Fibroblast of skin of left quadriceps (primary cell): ENCODE measurements at regions not wholly inside any gene's neighbourhood (a gene's known extent, or its start where the extent isn't known, plus 50 kb on each side); places are given as distances from the start of the nearest gene placed in this dataset.
"Not testable (repeated sequence)": the region's sequence is repeated elsewhere in the genome, so short reads cannot be mapped to it uniquely, and the experiment has no call there.

Source experiments
- DNase-seq, 2 experiments: peaks; one replicate each; pipeline ENCODE4 v3.0.0-alpha.2; 2013; ENCODE audit warnings: low read depth in 2 of 2

DNA sequence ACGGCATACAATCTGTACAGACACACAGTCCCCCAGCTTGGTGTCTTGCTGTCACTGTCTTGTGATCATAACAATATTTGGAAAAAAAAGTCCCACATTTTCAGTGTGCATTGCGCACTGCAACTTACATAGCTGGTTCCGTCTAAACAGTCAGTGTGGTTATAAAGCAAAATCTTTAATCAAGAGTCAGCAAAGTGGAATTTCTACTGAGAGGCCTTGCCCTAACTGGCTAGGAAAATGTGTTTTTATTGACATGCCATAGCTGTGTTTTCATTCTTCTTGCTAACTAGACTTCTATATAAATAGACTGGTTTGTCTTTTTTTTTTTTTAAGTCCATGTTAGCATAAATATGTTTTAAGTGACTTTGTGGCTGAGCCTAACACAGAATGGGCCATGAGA is 174.8 kb downstream of the POLR2M start:
- no peak for DNase-seq

GRCh38 chr15:57881972-57882371 is 175.5 kb downstream of the POLR2M start:
- DNase-seq, result no peak

- no peak for DNase-seq
Measured at GRCh38 chr15:57883701-57884100, 177.2 kb downstream of the POLR2M start.

GRCh38 chr15:57884936-57885335 is 178.4 kb downstream of the POLR2M start:
- DNase-seq, result no peak

DNA sequence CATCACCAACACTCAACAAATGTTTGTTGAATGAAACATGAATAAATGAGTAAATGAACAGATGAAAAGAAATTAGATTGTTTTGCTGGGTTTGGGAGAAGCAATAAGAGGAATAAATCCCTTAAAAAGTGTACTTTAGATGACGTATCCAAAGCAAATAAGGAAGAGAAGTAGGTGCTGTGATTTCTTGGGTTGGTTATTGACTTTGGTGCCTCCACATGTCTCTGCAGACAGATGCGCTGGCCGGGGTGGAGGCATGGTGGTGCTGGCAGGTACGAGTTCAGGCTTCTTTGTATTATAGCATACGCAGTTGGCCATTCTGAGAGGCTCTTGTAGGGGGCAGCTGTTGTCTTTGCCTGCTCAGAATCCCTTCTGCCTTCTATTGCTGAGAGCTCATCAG is 178.9 kb downstream of the POLR2M start:
- DNase-seq, result no peak

DNA sequence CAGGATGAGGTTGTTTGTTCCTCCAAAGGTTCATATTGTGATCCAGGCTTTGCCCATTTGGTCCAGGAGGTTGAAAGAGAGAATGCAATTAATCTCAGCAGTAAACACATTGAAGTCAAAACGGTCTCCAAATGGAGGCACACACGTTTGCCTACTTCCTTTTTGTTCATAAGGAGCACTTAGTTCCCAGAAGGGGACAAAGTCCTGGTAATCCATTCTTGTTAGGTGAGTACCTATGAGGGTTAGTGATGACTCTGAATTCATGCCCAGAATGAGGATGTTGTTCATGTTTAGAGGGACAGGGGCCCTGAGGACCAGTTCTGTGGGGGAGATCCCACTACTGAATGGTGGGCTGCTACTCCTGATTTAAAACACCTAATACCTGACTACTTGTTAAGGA is 177.7 kb downstream of the ALDH1A2 start:
- no peak for DNase-seq

DNA sequence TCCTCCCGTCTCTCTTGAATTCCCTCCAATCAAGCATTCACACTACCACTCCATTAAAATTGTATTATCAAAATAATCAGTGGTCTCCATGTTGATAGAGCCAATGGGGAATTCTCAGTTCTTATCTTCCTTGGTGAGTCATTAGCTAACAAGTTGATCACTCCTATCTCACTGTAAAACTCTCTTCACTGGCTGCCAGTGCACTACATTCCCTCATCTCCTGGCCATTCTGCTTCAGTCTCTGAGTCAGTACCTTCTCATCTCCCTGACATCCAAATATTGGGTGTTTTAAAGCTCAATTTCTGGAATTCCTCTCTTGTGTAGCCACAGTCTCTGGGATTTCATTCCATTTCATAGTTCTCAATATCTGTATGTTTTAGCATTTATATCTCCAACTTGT is 175.2 kb downstream of the ALDH1A2 start:
- DNase-seq, result peak; percentile 14 to 21

GRCh38 chr15:57890878-57891277 is 174.6 kb downstream of the ALDH1A2 start:
- DNase-seq, result no peak

GRCh38 chr15:57892181-57892580 is 173.3 kb downstream of the ALDH1A2 start:
- no peak for DNase-seq

DNA sequence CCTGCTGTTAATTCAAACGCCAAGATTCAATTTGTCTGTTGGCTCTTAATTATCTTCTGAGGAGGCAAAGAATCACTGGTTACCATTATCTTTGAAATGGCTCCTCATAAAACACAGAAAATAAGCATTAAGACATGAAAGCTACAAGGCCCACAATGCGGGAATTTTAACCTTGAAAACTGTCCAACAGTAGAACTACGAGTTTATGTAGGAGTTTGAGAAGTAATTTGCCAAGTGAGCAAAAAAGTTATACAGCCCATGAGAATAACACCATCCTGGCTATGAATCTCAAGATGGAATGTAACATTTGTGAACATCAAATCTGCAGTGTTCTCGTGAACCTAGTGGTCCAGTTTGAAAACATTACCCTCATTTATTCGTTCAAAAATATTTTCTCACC is 172.5 kb downstream of the ALDH1A2 start:
- no peak for DNase-seq

DNA sequence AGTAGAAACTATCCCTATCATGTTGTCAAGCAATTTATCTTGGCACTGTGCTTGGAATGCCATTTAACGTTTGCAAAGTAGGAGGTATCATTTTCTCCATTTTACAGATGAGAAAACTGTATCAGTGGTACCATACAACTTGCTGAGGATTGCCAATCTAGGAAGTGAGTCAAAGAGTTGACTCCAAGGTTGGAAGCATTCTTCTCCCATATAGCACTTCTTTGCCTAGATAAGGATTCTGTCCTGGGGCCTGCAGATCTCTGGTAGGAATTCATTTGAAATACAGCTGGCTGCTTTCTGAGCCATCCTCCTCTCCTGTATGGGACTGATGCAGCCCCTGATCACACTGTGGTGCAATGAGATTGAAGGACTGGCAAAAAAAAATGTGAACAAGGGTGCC is 170.2 kb downstream of the ALDH1A2 start:
- no peak for DNase-seq

- no peak for DNase-seq
Measured at GRCh38 chr15:57896114-57896513, 169.4 kb downstream of the ALDH1A2 start.

DNA sequence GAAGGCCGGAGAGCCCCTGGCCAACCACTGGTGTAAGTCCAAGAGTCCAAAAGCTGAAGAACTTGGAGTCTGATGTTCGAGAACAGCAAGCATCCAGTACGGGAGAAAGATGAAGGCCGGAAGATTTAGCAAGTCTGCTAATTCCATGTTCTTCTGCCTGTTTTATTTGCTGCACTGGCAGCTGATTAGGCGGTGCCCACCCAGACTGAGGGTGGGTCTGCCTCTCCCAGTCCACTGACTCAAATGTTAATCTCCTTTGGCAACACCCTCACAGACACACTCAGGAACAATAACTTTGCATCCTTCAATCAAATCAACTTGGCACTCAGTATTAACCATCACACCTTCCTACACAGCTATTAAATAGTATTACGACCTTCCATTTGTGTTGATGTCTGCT is 168.6 kb downstream of the ALDH1A2 start:
- not testable (repeated sequence) for DNase-seq

GRCh38 chr15:57897870-57898269 is 167.6 kb downstream of the ALDH1A2 start:
- no peak for DNase-seq

- DNase-seq, result no peak
Measured at GRCh38 chr15:57902155-57902554, 163.4 kb downstream of the ALDH1A2 start.
